Dermis blood vessel endothelial cell (primary cell): ENCODE measurements at regions not wholly inside any gene's neighbourhood (a gene's known extent, or its start where the extent isn't known, plus 50 kb on each side); places are given as distances from the start of the nearest gene placed in this dataset.
"Not testable (repeated sequence)": the region's sequence is repeated elsewhere in the genome, so short reads cannot be mapped to it uniquely, and the experiment has no call there.

Experiments used
- DNase-seq: peaks from one replicate; pipeline ENCODE4 v3.0.0; 2010

DNA sequence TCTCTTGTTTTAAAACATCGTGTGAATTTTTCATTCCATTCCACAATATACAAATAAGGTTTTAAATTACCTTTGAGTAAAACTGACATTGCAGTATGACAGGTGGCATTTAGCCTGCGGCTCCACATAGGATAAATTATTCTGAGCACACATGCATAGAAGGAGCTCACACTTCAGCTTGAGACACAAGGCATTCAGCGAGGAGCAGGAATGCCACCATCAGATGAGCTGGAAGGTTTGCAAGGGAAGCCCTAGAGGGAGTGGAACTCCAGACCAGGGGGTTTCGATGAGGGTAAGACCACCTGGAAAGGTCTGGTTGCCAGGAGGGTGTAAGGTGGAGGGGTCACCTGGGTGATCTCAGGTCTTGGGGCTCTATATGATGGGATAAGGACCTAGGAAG lies 259.0 kb upstream of the ADRA1B start:
- DNase-seq, result no peak

DNA sequence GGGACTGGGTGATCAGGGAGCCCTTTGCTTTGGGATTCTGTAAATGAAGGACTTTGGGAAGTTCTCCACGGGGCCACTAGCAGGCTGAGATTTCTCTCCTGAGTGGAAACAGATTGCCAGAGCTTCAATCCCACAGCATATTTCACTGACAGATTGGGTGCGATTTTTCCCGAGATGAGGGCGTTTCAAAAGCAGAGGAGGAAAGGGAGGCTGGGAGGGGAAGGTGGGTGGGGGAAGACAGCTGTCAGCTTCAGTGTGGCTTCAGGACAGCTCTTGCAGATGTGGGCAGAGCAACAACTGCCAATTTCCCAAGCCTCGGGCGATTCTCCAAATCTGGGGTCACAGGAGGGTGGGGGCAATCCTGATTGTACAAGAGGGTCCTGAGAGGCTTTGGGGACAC lies 258.5 kb upstream of the ADRA1B start:
- DNase-seq, result no peak

- no peak for DNase-seq
These were observed 257.9 kb upstream of the ADRA1B start for GRCh38 chr5:159658266-159658925.

DNA sequence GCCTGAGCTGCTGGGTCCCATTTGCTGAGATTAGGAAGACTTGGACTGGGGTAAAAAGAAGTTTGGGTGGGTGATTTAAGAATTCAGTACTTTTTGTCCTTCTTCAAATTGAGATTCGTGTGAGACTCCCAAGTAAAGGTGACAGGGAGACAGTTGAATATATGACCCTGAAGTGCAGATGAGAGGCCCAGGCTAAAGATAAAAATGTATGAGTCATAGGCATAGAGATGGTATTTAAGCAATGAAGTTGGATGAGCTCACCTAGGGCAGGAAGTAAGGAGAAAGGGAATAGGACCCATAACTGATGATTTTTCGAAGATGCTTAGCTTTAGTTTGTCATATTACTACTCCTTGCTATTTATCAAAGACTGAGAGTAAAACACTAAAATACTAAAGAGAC lies 255.9 kb upstream of the ADRA1B start:
- DNase-seq, result no peak

DNA sequence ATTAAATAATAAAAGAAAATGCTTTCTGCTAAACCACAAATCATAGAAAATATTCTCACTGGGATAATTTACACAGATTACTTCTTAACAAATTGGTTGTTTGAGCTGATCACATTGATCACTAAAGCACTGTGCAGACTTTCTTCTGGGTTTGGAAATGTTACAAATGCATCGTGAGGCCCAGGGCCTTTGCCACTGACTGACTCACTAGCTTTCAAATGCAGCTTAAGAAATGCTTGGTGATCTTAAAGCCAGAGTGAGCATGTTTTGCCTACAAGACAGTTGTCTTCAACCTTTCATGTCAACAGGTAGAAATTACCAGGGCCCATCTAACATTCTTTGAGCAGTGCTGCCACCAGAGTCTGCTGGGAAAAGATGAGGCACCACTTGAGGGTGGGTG lies 252.3 kb upstream of the ADRA1B start:
- DNase-seq, result no peak

GRCh38 chr5:159667286-159667685 lies 249.0 kb upstream of the ADRA1B start:
- no peak for DNase-seq

DNA sequence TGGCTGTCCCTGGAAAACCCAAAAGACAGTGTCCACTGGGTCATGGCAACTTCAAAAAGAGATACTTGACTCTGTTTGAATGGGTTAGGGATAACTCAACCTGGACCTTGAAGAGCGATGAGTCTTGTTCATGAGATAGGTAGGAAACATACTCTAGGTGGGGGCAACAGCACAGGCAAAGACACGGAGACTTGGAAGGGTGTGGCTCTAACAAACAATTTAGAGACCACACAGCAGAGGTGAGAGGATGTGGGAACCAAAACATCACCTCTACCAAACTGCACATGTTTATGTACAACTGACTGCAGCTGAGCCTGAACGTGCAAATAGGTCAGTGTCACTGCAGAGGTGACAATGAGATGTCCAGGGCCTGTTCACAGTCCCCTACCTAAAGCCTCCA lies 247.7 kb upstream of the ADRA1B start:
- DNase-seq, result no peak

GRCh38 chr5:159669559-159669958 lies 246.7 kb upstream of the ADRA1B start:
- DNase-seq, result no peak

DNA sequence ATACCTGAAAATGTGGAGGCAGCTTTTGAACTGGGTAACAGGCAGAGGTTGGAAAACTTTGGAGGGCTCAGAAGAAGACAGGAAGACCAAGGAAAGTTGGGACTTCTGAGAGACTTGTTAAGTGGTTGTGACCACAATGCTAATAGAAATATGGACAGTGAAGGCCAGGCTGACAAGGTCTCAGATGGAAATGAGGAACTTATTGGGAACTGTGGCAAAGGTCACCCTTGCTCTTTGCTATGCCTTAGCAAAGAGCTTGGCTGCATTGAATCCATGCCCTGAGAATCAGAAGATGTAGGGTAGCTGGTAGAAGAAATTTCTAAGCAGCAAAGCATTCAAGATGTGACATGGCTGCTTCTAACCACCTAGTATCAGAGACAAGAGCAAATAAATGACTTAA lies 244.4 kb upstream of the ADRA1B start:
- DNase-seq, result no peak

- no peak for DNase-seq
These were observed 242.7 kb upstream of the ADRA1B start for GRCh38 chr5:159673538-159673937.

GRCh38 chr5:159678657-159679392 lies 237.5 kb upstream of the ADRA1B start:
- DNase-seq, result no peak

DNA sequence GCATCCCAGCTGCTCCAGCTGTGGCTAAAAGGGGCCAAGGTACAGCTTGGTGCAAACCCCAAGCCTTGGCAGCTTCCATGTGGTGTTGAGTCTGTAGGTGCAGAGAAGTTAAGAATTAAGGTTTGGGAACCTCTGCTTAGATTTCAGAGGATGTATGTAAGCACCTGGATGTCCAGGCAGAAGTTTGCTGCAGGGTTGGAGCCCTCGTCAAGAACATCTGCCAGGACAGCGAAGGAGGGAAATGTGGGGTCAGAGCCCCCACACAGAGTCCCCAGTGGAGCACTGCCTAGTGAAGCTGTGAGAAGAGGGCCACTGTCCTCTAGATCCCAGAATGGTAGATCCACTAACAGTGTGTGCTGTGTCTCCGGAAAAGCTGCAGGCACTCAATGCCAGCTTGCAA lies 236.2 kb upstream of the ADRA1B start:
- no peak for DNase-seq

GRCh38 chr5:159681661-159682060 lies 234.6 kb upstream of the ADRA1B start:
- DNase-seq, result no peak

DNA sequence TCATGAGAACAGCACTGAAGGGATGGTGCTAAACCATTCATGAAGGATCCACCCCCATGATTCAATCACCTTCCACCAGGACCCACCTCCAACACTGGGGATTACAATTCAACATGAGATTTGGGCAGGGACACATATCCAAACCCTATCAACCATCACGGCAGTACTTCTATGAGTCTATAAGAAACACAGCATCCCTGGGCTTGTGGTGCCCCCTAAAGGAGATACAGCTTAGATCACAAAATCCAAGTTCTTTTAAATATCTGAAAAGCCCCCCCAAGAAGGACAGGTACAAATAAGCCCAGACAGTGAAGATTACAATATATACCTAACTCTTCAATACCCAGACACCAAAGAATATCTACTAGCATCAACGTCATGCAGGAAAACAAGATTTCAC lies 233.7 kb upstream of the ADRA1B start:
- no peak for DNase-seq

DNA sequence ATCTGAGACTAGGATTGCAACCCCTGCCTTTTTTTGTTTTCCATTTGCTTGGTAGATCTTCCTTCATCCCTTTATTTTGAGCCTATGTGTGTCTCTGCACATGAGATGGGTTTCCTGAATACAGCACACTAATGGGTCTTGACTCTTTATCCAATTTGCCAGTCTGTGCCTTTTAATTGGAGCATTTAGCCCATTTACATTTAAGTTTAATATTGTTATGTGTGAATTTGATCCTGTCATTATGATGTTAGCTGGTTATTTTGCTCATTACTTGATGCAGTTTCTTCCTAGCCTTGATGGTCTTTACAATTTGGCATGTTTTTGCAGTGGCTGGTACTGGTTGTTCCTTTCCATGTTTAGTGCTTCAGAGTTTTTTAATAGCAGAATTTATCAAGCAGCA lies 228.4 kb upstream of the ADRA1B start:
- DNase-seq, result not testable (repeated sequence)

GRCh38 chr5:159695741-159696294 lies 220.5 kb upstream of the ADRA1B start:
- no peak for DNase-seq

DNA sequence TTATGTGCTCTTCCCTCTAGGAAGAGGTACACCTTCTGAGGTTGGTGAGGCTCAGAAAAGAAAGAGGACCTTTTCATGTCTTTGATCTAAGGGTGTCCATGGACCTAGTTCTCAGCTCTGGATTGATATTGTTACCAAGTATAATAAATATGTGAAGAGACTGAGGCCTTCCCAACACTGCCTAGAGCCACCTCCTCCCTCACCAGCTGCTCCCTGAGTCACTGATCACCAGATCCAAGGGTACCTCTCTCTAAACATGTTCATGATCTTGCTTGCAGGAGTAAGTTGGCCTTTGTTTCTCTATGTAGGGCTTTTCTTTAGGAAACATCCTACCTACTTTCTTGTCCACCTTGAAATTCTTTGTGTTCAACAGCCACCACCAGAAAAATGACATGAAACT lies 218.8 kb upstream of the ADRA1B start:
- DNase-seq, result no peak

DNA sequence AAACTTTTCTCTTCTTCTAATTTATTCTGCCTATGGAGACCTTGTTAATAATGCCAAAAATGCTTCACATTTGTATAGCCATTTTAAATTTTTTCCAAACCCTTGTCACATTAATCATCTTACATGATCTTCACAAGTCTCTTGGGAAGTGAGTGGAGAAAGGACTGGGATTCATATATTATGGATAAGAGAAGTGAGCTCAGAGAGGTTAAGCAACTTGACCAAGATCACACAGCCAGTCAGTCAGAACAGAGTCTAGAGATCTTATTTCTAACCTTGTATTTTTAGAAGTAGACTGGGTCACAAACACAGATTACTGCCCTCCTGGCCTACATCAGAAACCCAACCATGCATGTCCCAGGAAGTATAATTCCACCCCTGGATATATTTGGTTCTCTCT lies 218.0 kb upstream of the ADRA1B start:
- DNase-seq, result no peak

- DNase-seq, result no peak
These were observed 216.3 kb upstream of the ADRA1B start for GRCh38 chr5:159700016-159700415.

DNA sequence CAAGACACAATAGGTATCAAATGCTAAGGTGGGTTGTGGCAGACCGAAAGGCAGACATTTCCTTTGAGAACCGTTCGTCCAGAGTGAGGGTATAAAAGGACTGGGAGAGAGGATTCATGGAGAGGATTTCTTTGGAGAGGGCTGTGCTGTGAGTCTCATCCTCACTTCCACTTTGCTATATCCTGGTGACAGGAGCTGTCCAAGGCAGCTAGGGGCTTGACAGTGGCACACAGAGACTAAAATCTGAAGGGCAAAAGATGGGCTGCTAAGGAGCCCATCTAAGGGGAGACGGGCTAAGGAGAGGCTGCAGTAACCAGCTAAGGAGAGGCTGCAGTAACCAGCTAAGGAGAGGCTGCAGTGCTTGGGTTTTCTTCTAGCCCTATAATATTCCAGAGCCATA lies 214.0 kb upstream of the ADRA1B start:
- no peak for DNase-seq

- no peak for DNase-seq
These were observed 213.5 kb upstream of the ADRA1B start for GRCh38 chr5:159702826-159703225.

- no peak for DNase-seq
These were observed 212.1 kb upstream of the ADRA1B start for GRCh38 chr5:159704160-159704559.

GRCh38 chr5:159705948-159706347 lies 210.3 kb upstream of the ADRA1B start:
- no peak for DNase-seq

DNA sequence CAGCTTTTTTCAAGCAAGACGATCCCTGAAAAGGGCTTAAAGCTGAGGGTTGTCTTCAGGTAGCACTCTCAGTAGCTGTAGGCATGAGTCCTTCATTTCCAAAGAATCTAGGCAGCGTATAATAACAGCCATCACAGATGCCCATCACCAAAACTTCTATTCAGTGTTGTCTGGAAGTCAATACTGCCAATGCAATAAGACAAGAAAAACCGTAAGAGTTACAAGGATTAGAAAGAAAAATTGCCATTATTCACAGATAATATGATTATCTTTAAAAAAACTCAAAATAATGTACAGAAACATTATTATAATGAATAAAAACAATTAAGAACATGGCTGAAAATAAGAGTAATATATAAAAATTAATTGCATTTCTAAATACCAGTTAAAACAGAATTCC lies 208.2 kb upstream of the ADRA1B start:
- DNase-seq, result no peak
